ENCODE measurements at regions not wholly inside any gene's neighbourhood (a gene's known extent, or its start where the extent isn't known, plus 50 kb on each side); places are given as distances from the start of the nearest gene placed in this dataset.

DNA sequence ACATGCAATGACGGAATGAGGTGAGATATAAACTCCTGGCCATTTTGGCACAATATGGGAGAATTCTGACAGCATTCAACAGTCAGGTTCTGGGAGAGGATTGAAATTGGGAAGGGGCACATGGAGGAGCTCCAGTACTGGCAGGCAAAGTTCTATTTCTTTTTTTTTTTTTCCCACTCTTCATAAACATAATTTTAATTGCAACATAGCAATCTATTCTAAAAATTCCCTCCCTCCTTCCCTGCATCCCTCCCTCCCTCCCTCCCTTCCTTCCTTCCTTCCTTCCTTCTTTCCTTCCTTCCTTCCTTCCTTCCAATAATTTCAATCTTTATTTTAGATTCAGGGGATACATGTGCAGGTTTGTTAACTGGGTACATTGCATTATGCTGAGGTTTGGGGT lies 93.2 kb downstream of the PTCSC3 start:
- intact Hi-C loops (cut with micrococcal nuclease): no loop called here
- H3K36me3 Mint-ChIP-seq (ENCODE audit: low read depth): no peaks in the 10 kb centered on the region
- no peak overlapping the region for H3K4me3 Mint-ChIP-seq
- CTCF ChIA-PET: interaction anchor here (0.6 to 1.2 kb wide), 2 partner anchors 12 to 83 kb away, joined by 3 to 4 read pairs; no protein-coding TSS in a partner anchor
- no peak overlapping the region for H3K27ac Mint-ChIP-seq
- H3K9me3 Mint-ChIP-seq: no peaks in the 10 kb centered on the region
- H3K27me3 Mint-ChIP-seq (ENCODE audit: low read depth): peaks cover 6% of the 10 kb centered on the region
- H3K4me1 Mint-ChIP-seq (ENCODE audit: low read depth): no peaks in the 10 kb centered on the region
- no peak for DNase-seq

DNA sequence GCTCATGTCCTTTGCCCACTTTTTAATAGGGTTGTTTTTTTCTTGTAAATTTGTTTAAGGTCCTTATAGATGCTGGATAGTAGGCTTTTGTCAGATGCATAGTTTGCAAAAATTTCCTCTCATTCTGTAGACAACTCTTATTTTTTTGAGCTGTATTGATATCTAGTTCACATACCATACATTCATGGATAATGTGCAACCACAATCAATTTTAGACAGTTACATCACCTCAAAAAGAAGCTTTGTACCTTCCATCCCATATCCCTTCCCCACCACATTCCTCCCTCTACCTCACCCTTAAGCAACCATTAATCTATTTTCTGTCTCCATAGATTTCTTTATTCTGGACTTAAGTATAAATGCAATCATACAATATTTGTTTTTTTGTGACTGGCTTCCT lies 98.4 kb downstream of the PTCSC3 start:
- Mint-ChIP-seq H3K27me3 (ENCODE audit: low read depth) (peaks cover 11% of the 10 kb centered on the region), H3K4me3 (no peak overlapping the region), H3K4me1 (ENCODE audit: low read depth) (no peaks in the 10 kb centered on the region), H3K27ac (no peak overlapping the region), H3K9me3 (no peaks in the 10 kb centered on the region), H3K36me3 (ENCODE audit: low read depth) (no peaks in the 10 kb centered on the region)
- DNase-seq: no peak
- CTCF ChIA-PET: interaction anchor here (3.2 kb wide), 1 partner anchor 10 kb away, joined by 13 read pairs; no protein-coding TSS in a partner anchor
- intact Hi-C loops (cut with micrococcal nuclease): no loop called here

DNA sequence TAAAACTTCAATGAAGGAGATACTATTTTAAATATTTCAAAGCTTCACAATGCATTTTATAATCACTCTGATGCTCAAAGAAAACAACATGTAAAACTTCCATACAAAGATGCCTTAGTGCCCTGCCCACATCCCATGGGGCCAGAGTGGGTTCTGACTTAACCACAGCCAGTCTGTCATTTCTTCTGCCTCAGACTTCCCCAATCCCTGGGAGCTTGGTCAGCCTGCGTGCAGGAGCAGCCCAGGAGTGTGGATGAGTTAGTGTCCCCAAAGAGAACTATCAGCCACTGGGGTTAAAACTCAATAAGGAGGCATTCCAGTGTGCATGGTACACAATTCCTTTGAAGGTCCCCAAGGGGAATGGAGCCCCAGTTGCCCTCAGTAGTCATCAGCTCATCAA lies 100.3 kb downstream of the PTCSC3 start:
- CTCF ChIA-PET: no interaction called here
- intact Hi-C loops (cut with micrococcal nuclease): no loop called here
- H3K4me3 Mint-ChIP-seq: no peak overlapping the region
- no peaks in the 10 kb centered on the region for H3K36me3 Mint-ChIP-seq (ENCODE audit: low read depth)
- no peak for DNase-seq
- no peaks in the 10 kb centered on the region for H3K9me3 Mint-ChIP-seq
- no peak overlapping the region for H3K27ac Mint-ChIP-seq
- H3K27me3 Mint-ChIP-seq (ENCODE audit: low read depth): peaks cover 14% of the 10 kb centered on the region
- no peaks in the 10 kb centered on the region for H3K4me1 Mint-ChIP-seq (ENCODE audit: low read depth)

DNA sequence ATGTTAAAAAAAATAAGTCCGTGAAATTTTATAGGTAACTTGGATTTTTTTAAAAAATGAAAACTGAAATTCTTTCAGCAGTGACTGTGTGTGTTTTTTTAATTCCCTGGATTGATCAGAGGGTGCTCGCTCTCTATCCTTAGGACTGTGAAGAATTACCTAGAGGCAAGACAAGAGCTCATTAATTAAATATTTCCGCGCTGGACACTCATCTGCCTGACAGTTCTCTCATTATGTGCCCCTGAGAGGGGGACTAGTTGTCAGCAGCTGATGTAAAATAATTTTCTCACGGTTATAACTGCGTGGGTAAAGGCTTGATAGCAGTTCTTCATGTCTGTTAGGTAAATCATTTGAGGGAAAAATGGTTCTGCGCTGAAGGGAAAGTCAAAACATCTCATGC lies 101.3 kb downstream of the PTCSC3 start:
- peaks cover 21% of the 10 kb centered on the region for H3K27me3 Mint-ChIP-seq (ENCODE audit: low read depth)
- H3K36me3 Mint-ChIP-seq (ENCODE audit: low read depth): no peaks in the 10 kb centered on the region
- no peak for DNase-seq
- H3K4me1 Mint-ChIP-seq (ENCODE audit: low read depth): no peaks in the 10 kb centered on the region
- H3K9me3 Mint-ChIP-seq: no peaks in the 10 kb centered on the region
- intact Hi-C loops (cut with micrococcal nuclease): no loop called here
- no peak overlapping the region for H3K4me3 Mint-ChIP-seq
- CTCF ChIA-PET: interaction anchor here (0.6 to 1.0 kb wide), 2 partner anchors 11 to 299 kb away, joined by 3 read pairs; no protein-coding TSS in a partner anchor
- no peak overlapping the region for H3K27ac Mint-ChIP-seq

DNA sequence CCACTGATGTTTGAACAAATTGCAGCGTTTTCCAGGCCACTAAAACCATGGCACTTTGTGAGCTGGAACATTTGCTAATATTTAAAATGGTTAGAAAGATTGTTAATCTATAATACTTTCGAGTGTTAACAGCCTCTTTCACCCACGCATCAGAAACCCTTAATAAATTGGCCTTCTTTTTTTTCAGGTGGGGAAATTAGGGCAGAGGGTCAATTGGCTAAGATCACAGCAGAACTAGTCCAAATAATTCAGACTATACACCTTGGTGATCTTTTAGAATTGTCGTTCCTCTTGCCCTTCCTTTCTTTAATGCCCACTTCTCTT lies 105.8 kb downstream of the PTCSC3 start:
- Mint-ChIP-seq H3K4me1 (ENCODE audit: low read depth) (no peaks in the 10 kb centered on the region), H3K36me3 (ENCODE audit: low read depth) (no peaks in the 10 kb centered on the region), H3K27me3 (ENCODE audit: low read depth) (peaks cover 23% of the 10 kb centered on the region), H3K27ac (no peak overlapping the region), H3K9me3 (no peaks in the 10 kb centered on the region), H3K4me3 (no peak overlapping the region)
- CTCF ChIA-PET: interaction anchor here (0.7 to 6.8 kb wide), 15 partner anchors 9 to 486 kb away, joined by 3 to 99 read pairs (median 5); no protein-coding TSS in a partner anchor
- intact Hi-C loops (cut with micrococcal nuclease): loop anchor here (1.0 kb wide), 3 partner anchors 304 to 535 kb away; no protein-coding TSS in a partner anchor
- no peak for DNase-seq

DNA sequence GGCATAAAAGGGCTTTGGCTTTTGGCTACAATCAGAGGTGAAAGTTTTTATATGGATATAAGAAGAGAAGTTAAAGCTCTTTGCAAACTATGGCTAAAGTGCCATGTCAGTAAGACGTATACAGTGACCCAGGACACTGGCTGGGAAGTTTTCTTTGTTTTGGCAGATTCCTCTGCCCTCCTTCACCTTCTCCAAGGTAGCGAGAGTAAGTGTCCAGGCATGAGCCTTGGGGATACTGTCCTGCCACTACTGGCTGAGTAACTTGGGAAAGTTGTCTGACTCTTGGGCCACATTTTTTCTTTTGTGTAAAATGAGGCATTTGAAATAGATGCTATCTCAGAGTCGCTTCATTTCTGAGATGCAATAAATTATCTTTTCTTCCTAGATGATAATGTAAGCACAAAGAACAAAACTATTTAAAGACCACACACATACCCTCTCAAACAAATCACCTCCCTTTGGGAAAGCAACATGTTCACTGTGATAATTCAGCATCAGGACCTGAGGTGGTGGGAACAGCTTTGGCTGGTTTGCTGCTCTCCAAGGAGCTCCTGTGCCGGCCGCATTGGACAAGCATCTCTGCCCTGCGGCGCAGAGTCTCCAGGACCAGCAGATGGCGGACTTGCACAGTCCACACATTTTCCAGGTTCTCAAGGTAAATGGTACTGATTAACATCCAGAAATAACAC lies 106.3 kb downstream of the PTCSC3 start:
- CTCF ChIA-PET: interaction anchor here (0.6 to 6.8 kb wide), 32 partner anchors 8 to 487 kb away, joined by 3 to 99 read pairs (median 4); no protein-coding TSS in a partner anchor
- Mint-ChIP-seq H3K4me3 (no peak overlapping the region), H3K4me1 (ENCODE audit: low read depth) (no peaks in the 10 kb centered on the region), H3K27me3 (ENCODE audit: low read depth) (peaks cover 21% of the 10 kb centered on the region), H3K36me3 (ENCODE audit: low read depth) (no peaks in the 10 kb centered on the region), H3K9me3 (no peaks in the 10 kb centered on the region), H3K27ac (no peak overlapping the region)
- intact Hi-C loops (cut with micrococcal nuclease): loop anchor here (1.0 kb wide), 3 partner anchors 304 to 535 kb away; no protein-coding TSS in a partner anchor
- DNase-seq: peak; percentile 70

DNA sequence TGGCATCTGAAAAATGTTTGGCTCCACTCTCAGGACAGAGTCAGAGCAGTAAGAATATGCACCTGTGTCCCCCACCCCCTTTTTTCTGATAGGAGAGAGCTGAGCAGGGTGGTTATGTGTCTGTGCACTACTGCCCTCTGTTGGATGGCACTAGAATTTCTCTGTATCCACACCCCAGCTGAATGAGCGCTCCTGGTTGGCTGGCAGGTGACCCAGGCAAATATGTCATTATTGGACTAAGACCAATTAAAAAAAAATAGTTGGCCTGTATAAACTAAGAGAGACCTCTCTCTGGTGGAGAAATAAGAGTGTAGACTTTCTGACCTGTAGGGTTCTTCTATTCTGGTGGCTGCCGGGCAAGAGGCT lies 107.0 kb downstream of the PTCSC3 start:
- Mint-ChIP-seq H3K27ac (no peak overlapping the region), H3K36me3 (ENCODE audit: low read depth) (no peaks in the 10 kb centered on the region), H3K9me3 (no peaks in the 10 kb centered on the region), H3K4me1 (ENCODE audit: low read depth) (no peaks in the 10 kb centered on the region), H3K27me3 (ENCODE audit: low read depth) (peaks cover 23% of the 10 kb centered on the region), H3K4me3 (no peak overlapping the region)
- CTCF ChIA-PET: interaction anchor here (0.6 to 6.8 kb wide), 38 partner anchors 8 to 487 kb away, joined by 3 to 99 read pairs (median 4); no protein-coding TSS in a partner anchor
- peak; percentile 46 for DNase-seq
- intact Hi-C loops (cut with micrococcal nuclease): loop anchor here (1.0 to 2.0 kb wide), 3 partner anchors 107 to 190 kb away; no protein-coding TSS in a partner anchor

DNA sequence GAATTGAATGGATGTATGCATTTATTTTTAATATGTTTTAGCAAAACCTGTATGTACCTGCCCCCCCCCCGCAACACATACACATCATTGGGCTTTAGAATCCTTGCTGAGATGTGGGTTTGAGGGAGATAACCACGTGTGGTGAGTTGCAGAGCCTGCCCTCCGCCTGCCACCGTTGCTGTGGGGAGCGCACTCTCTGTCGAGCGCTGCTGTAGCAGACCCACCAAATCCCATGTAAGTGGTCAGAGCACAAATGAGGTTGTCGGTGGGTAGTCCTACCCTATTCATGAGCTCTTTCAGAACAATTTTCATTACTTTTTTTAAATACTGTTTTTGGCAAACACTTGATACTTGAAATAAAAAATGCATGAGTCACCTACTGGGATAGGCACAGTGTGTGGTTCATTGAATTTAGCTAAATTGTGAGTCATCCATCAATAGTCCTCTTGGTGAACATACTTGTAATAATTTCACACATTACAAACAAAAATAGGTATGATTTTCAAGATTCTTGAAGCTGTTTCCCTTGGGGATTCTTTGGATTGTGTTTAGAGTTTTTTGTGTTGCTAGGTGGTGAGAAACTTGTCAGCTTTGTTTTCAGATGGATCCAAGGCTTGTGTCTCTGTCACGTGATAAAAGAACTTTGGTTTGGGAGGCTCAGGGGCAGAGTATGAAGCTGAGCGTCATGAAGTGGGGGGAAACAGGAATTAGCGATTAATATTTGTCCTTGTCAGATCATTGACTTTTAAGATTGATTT lies 107.6 kb downstream of the PTCSC3 start:
- no peak for DNase-seq
- no peaks in the 10 kb centered on the region for H3K4me1 Mint-ChIP-seq (ENCODE audit: low read depth)
- no peaks in the 10 kb centered on the region for H3K9me3 Mint-ChIP-seq
- H3K27me3 Mint-ChIP-seq (ENCODE audit: low read depth): peaks cover 23% of the 10 kb centered on the region
- H3K27ac Mint-ChIP-seq: no peak overlapping the region
- no peak overlapping the region for H3K4me3 Mint-ChIP-seq
- H3K36me3 Mint-ChIP-seq (ENCODE audit: low read depth): no peaks in the 10 kb centered on the region
- CTCF ChIA-PET: interaction anchor here (0.6 to 6.8 kb wide), 36 partner anchors 9 to 488 kb away, joined by 3 to 99 read pairs (median 4); no protein-coding TSS in a partner anchor
- intact Hi-C loops (cut with micrococcal nuclease): loop anchor here (1.0 to 2.0 kb wide), 3 partner anchors 106 to 190 kb away; no protein-coding TSS in a partner anchor

DNA sequence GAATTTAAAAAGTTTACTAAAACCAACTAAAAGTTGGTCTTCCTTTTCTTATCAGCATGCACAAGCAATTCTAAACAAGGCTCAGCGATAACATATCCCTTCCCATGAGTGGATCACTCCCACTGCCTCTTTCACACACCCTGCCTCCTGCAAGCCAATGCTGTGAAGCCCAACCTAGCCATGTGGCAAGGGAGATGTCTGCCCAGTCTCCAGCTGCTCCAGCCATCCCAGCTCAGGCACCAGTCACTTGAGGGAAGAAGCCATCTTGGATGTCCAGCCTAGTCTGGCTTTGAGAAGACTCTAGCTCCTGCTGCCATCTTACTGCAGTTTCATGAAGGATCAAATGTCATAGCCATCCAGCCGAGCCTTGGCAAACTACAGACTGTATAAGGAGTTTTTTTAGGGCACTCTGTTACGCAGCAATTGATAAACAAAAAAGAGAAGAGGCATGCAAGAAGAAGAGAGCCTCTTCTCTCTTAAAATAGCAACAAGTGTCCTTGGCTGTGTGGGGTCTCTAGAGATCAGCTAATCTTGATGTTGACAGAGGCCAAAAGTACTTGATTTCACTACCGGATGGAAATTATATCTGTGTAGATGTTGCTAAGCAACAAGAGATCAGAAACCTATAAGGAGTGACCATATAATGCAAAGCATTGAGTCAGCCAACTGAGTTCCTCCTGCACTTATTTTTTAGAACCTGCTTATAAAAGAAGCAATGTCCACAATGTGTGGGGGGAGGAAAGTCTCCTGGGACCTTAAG lies 108.9 kb downstream of the PTCSC3 start:
- no peak overlapping the region for H3K27ac Mint-ChIP-seq
- no peaks in the 10 kb centered on the region for H3K4me1 Mint-ChIP-seq (ENCODE audit: low read depth)
- CTCF ChIA-PET: interaction anchor here (1.2 to 6.8 kb wide), 7 partner anchors 11 to 306 kb away, joined by 3 to 99 read pairs (median 7); no protein-coding TSS in a partner anchor
- intact Hi-C loops (cut with micrococcal nuclease): loop anchor here (2.0 kb wide), 1 partner anchor 105 kb away; no protein-coding TSS in a partner anchor
- H3K27me3 Mint-ChIP-seq (ENCODE audit: low read depth): peaks cover 19% of the 10 kb centered on the region
- no peaks in the 10 kb centered on the region for H3K36me3 Mint-ChIP-seq (ENCODE audit: low read depth)
- no peak for DNase-seq
- H3K9me3 Mint-ChIP-seq: no peaks in the 10 kb centered on the region
- no peak overlapping the region for H3K4me3 Mint-ChIP-seq

DNA sequence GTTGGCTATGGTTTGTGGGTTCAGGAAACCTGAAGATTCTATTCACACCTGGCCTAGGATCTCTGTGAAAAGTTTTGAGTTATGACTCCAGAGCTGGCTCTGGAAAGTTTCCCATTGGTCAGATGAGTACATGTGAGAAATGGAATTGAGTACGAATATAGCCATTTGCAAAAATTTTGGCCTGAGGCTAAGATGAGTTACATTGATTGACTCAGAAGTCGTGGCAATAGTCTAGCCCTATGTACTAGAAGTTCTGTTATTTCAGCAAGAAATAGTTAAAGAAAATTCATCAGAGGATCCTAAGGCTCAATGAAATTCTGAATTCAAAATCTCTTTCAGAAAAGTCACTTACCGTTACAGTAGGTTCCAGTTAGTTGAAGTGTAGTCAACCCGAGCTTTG lies 109.9 kb downstream of the PTCSC3 start:
- intact Hi-C loops (cut with micrococcal nuclease): no loop called here
- H3K27ac Mint-ChIP-seq: no peak overlapping the region
- DNase-seq: no peak
- no peaks in the 10 kb centered on the region for H3K4me1 Mint-ChIP-seq (ENCODE audit: low read depth)
- no peaks in the 10 kb centered on the region for H3K9me3 Mint-ChIP-seq
- no peaks in the 10 kb centered on the region for H3K36me3 Mint-ChIP-seq (ENCODE audit: low read depth)
- H3K27me3 Mint-ChIP-seq (ENCODE audit: low read depth): peaks cover 20% of the 10 kb centered on the region
- CTCF ChIA-PET: interaction anchor here (3.8 kb wide), 1 partner anchor 12 kb away, joined by 13 read pairs; no protein-coding TSS in a partner anchor
- no peak overlapping the region for H3K4me3 Mint-ChIP-seq

DNA sequence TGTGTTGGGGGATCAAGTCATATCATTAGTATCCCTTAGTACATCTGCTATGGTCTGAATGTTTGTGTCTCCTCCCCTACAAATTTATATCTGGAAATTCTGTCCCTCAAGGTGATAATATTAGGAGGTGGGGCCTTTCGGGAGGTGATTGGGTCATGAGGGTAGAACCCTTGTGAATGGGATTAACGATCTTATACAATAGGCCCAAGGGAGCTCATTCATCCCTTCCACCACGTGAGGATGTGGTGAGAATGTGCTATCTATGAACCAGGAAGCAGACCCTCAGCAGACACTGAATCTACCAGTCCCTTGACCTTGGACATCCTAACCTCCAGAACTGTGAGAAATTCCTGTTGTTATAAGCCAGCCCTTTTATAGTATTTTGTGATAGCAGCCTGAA lies 110.7 kb downstream of the PTCSC3 start:
- Mint-ChIP-seq H3K9me3 (no peaks in the 10 kb centered on the region), H3K36me3 (ENCODE audit: low read depth) (no peaks in the 10 kb centered on the region), H3K27me3 (ENCODE audit: low read depth) (peaks cover 17% of the 10 kb centered on the region), H3K4me1 (ENCODE audit: low read depth) (no peaks in the 10 kb centered on the region), H3K4me3 (no peak overlapping the region), H3K27ac (no peak overlapping the region)
- intact Hi-C loops (cut with micrococcal nuclease): no loop called here
- no peak for DNase-seq
- CTCF ChIA-PET: interaction anchor here (0.6 kb wide), 1 partner anchor 37 kb away, joined by 4 read pairs; no protein-coding TSS in a partner anchor

DNA sequence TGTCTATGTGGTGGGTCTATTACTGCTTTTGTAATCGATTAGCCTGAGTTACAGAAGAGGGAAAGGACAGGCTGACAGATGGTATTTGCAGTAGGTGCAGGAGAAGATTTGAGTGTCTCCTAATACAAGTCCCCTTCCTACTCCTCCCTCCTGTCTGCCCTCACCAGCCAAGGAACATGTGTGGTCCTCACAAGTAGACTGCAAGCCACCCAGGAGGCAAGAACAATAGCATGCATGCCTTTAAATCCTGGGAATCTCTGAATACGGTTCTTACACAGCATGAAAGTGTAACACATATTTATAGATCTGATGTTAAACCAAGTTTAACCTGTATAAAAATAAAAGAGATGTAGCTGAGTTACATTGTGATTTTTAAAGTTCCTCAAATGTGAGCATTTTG lies 117.0 kb downstream of the PTCSC3 start:
- Mint-ChIP-seq H3K4me1 (ENCODE audit: low read depth) (no peaks in the 10 kb centered on the region), H3K36me3 (ENCODE audit: low read depth) (no peaks in the 10 kb centered on the region), H3K4me3 (no peak overlapping the region), H3K27me3 (ENCODE audit: low read depth) (peaks cover 5% of the 10 kb centered on the region), H3K27ac (no peak overlapping the region), H3K9me3 (no peaks in the 10 kb centered on the region)
- CTCF ChIA-PET: interaction anchor here (0.7 to 1.4 kb wide), 2 partner anchors 10 to 11 kb away, joined by 3 to 4 read pairs; no protein-coding TSS in a partner anchor
- intact Hi-C loops (cut with micrococcal nuclease): no loop called here
- DNase-seq: no peak
